ENCODE measurements at regions not wholly inside any gene's neighbourhood (a gene's known extent, or its start where the extent isn't known, plus 50 kb on each side); places are given as distances from the start of the nearest gene placed in this dataset.

DNA sequence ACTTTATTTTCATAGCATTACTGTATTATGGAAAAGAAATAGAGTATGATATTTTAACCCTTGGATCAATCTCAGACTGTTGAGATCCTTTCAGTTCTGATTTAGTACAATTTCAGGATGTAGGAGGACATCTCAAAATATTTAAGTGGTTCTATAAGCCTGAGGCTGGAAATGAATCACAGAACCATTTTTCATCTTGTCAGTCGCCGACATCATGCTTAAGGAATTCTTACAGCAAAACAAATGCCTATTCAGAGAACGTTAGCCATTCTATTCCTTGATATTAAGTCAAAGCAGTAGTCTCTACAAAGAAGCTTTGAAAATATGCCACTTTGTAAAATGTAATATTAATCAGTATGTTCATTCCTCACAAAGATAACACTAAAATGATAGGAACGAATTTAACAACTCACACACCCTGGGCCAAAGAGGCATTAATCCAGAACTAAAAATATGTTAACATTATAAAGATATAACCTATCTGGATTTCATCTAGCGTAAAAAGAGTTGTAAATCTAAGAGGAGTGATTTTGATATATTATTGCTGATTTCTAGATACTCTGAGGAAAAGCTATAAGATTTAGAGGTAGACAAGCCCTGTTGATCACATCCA, 152.0 kb downstream of the GASK1B start:
- Histone ChIP-seq H2AFZ (ENCODE audit: insufficient read depth, low read length, poor library complexity) (no peak overlapping the region), H4K8ac (ENCODE audit: low read depth, low read length) (no peak overlapping the region), H2AK5ac (ENCODE audit: low read length) (no peak overlapping the region), H2BK120ac (ENCODE audit: insufficient read depth, low read length, poor library complexity) (peak overlapping the region; percentile 72), H3K79me2 (ENCODE audit: control insufficient read depth, insufficient read depth, low read length, poor library complexity) (no peaks in the 10 kb centered on the region), H3K79me1 (ENCODE audit: low read length) (peaks cover 11% of the 10 kb centered on the region), H2BK12ac (ENCODE audit: low read length) (no peak overlapping the region), H3K9me3 (ENCODE audit: insufficient read depth, low read depth, low read length) (no peaks in the 10 kb centered on the region), H3K36me3 (ENCODE audit: control insufficient read depth in 1 of 2, insufficient read depth in 2 of 2, low read length in 2 of 2) (no peaks in the 10 kb centered on the region), H3K4me2 (ENCODE audit: low read length) (no peak overlapping the region), H2BK5ac (ENCODE audit: low read depth, low read length, poor library complexity) (no peak overlapping the region), H3K4me1 (ENCODE audit: control insufficient read depth in 1 of 2, insufficient read depth in 2 of 2, low read length in 2 of 2) (peaks cover 0 to under 1% of the 10 kb centered on the region in 2 experiments), H3K14ac (ENCODE audit: low read length) (no peak overlapping the region), H3K4ac (ENCODE audit: low read depth, low read length) (no peak overlapping the region), H3K9ac (ENCODE audit: low read length) (no peak overlapping the region), H3K27me3 (ENCODE audit: insufficient read depth, low read length) (no peaks in the 10 kb centered on the region), H3K18ac (ENCODE audit: low read length) (no peak overlapping the region), H3K23ac (ENCODE audit: low read length) (no peak overlapping the region), H4K91ac (ENCODE audit: low read depth, low read length) (no peak overlapping the region), H4K12ac (ENCODE audit: low read depth, low read length) (no peak overlapping the region), H3K27ac (ENCODE audit: low read depth, low read length) (peak overlapping the region; percentile 37), H3K4me3 (ENCODE audit: low read depth, low read length) (no peak overlapping the region)
- peak; percentile 41 to 70 for DNase-seq
- no CpG with 5 or more reads among the region's 5 CpGs for WGBS (ENCODE audit: extremely low coverage, insufficient coverage, insufficient read length)

DNA sequence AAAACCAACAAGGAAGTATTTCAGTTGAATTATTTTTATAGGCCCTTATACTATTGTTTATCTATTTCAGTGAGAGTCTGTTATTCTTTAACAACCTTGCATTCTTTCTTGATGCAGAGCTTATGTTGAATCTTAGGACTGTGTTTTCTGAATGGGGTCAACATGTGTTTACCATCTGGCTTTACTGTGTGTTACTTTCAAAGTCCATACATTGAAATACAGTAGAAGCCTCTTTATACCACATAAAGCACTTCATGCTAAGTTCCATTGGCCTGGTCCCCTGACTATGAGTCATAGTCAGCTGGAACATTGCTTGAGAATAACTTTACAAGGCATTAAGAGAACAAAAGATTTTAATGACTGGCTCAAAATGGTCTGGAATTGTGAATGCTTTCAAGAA, 152.6 kb downstream of the GASK1B start:
- no peak overlapping the region for H4K12ac ChIP-seq (ENCODE audit: low read depth, low read length)
- peak overlapping the region; percentile 66 for H3K27ac ChIP-seq (ENCODE audit: low read depth, low read length)
- peaks cover 0 to 4% of the 10 kb centered on the region in 2 experiments for H3K4me1 ChIP-seq (ENCODE audit: control insufficient read depth in 1 of 2, insufficient read depth in 2 of 2, low read length in 2 of 2)
- no peak overlapping the region for H3K4ac ChIP-seq (ENCODE audit: low read depth, low read length)
- no peak overlapping the region for H4K91ac ChIP-seq (ENCODE audit: low read depth, low read length)
- H3K4me2 ChIP-seq (ENCODE audit: low read length) = no peak overlapping the region
- no peak overlapping the region for H3K18ac ChIP-seq (ENCODE audit: low read length)
- no peak overlapping the region for H2BK5ac ChIP-seq (ENCODE audit: low read depth, low read length, poor library complexity)
- no peak overlapping the region for H2BK12ac ChIP-seq (ENCODE audit: low read length)
- H3K4me3 ChIP-seq (ENCODE audit: low read depth, low read length) = no peak overlapping the region
- H3K23ac ChIP-seq (ENCODE audit: low read length) = no peak overlapping the region
- H3K9ac ChIP-seq (ENCODE audit: low read length) = no peak overlapping the region
- H2BK120ac ChIP-seq (ENCODE audit: insufficient read depth, low read length, poor library complexity) = no peak overlapping the region
- H3K79me2 ChIP-seq (ENCODE audit: control insufficient read depth, insufficient read depth, low read length, poor library complexity) = no peaks in the 10 kb centered on the region
- peaks cover 11% of the 10 kb centered on the region for H3K79me1 ChIP-seq (ENCODE audit: low read length)
- H2AFZ ChIP-seq (ENCODE audit: insufficient read depth, low read length, poor library complexity) = no peak overlapping the region
- no peak overlapping the region for H2AK5ac ChIP-seq (ENCODE audit: low read length)
- H3K27me3 ChIP-seq (ENCODE audit: insufficient read depth, low read length) = no peaks in the 10 kb centered on the region
- no peaks in the 10 kb centered on the region for H3K9me3 ChIP-seq (ENCODE audit: insufficient read depth, low read depth, low read length)
- H3K14ac ChIP-seq (ENCODE audit: low read length) = no peak overlapping the region
- DNase-seq = peak in 1 of 2 donors; percentile 59
- H4K8ac ChIP-seq (ENCODE audit: low read depth, low read length) = no peak overlapping the region
- H3K36me3 ChIP-seq (ENCODE audit: control insufficient read depth in 1 of 2, insufficient read depth in 2 of 2, low read length in 2 of 2) = no peaks in the 10 kb centered on the region

DNA sequence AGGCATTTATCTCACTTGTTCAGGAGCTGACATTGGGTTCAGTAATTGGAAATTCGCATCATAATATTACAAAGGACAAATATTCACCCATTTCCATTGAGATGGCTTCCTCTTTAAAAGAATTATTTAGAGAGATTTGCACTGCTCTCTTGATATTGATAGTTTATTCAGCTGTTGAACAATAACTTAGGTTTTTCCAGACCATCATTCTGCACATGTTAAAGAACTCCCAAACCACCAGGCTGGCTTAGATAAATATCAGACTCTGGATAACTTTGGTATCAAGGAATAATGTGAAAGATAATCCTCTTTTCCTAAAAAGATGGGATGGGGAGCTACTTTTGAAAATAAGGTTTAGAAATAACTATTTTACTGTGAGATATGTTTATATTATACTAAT, 154.0 kb downstream of the GASK1B start:
- Histone ChIP-seq H4K91ac (ENCODE audit: low read depth, low read length) (no peak overlapping the region), H2BK12ac (ENCODE audit: low read length) (no peak overlapping the region), H3K79me2 (ENCODE audit: control insufficient read depth, insufficient read depth, low read length, poor library complexity) (no peaks in the 10 kb centered on the region), H3K9me3 (ENCODE audit: insufficient read depth, low read depth, low read length) (no peaks in the 10 kb centered on the region), H3K18ac (ENCODE audit: low read length) (no peak overlapping the region), H3K4ac (ENCODE audit: low read depth, low read length) (no peak overlapping the region), H3K4me3 (ENCODE audit: low read depth, low read length) (no peak overlapping the region), H2AFZ (ENCODE audit: insufficient read depth, low read length, poor library complexity) (no peak overlapping the region), H3K4me1 (ENCODE audit: control insufficient read depth in 1 of 2, insufficient read depth in 2 of 2, low read length in 2 of 2) (peaks cover 0 to 5% of the 10 kb centered on the region in 2 experiments), H3K36me3 (ENCODE audit: control insufficient read depth in 1 of 2, insufficient read depth in 2 of 2, low read length in 2 of 2) (no peaks in the 10 kb centered on the region), H3K9ac (ENCODE audit: low read length) (no peak overlapping the region), H3K79me1 (ENCODE audit: low read length) (peaks cover 11% of the 10 kb centered on the region), H3K14ac (ENCODE audit: low read length) (no peak overlapping the region), H2AK5ac (ENCODE audit: low read length) (no peak overlapping the region), H3K23ac (ENCODE audit: low read length) (no peak overlapping the region), H3K4me2 (ENCODE audit: low read length) (no peak overlapping the region), H2BK120ac (ENCODE audit: insufficient read depth, low read length, poor library complexity) (no peak overlapping the region), H3K27me3 (ENCODE audit: insufficient read depth, low read length) (no peaks in the 10 kb centered on the region), H3K27ac (ENCODE audit: low read depth, low read length) (peak overlapping the region; percentile 51), H4K12ac (ENCODE audit: low read depth, low read length) (no peak overlapping the region), H4K8ac (ENCODE audit: low read depth, low read length) (no peak overlapping the region), H2BK5ac (ENCODE audit: low read depth, low read length, poor library complexity) (no peak overlapping the region)
- no peak for DNase-seq
- WGBS (ENCODE audit: extremely low coverage, insufficient coverage, insufficient read length) = no CpG with 5 or more reads among the region's 1 CpG

DNA sequence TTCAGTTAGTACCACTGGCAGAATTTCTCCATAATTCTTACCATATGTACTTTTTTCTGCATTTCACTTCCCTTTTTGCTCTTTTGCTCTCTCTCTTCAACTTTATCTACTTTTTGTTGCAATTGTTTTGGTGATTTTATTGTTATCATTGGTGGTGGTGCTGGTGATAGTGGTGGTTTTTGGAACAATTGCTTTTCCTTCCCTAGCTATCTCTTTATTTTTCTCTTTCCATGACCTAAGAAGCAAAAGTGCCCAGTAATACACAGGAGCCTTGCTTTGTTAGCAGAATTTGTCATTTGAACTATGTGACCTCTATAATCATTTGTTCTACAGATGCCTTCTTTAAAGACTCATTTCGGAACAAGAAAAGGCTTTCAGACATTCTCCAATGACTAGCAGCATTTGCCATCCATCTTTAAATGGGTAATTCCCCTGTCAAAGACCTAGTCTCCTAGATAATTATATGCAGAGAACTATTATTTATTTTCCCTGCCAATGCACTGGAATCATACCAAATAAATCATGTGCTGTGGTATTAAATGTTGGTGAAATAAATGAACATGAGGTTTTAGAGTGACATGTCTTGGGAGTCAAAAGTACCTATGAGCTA, 154.5 kb downstream of the GASK1B start:
- Histone ChIP-seq H3K14ac (ENCODE audit: low read length) (no peak overlapping the region), H3K79me1 (ENCODE audit: low read length) (peaks cover 11% of the 10 kb centered on the region), H2AK5ac (ENCODE audit: low read length) (no peak overlapping the region), H3K9ac (ENCODE audit: low read length) (no peak overlapping the region), H3K36me3 (ENCODE audit: control insufficient read depth in 1 of 2, insufficient read depth in 2 of 2, low read length in 2 of 2) (no peaks in the 10 kb centered on the region), H4K8ac (ENCODE audit: low read depth, low read length) (no peak overlapping the region), H3K4me3 (ENCODE audit: low read depth, low read length) (no peak overlapping the region), H3K4me1 (ENCODE audit: control insufficient read depth in 1 of 2, insufficient read depth in 2 of 2, low read length in 2 of 2) (peaks cover 0 to 5% of the 10 kb centered on the region in 2 experiments), H3K9me3 (ENCODE audit: insufficient read depth, low read depth, low read length) (no peaks in the 10 kb centered on the region), H3K4ac (ENCODE audit: low read depth, low read length) (no peak overlapping the region), H2BK5ac (ENCODE audit: low read depth, low read length, poor library complexity) (no peak overlapping the region), H2BK120ac (ENCODE audit: insufficient read depth, low read length, poor library complexity) (no peak overlapping the region), H2AFZ (ENCODE audit: insufficient read depth, low read length, poor library complexity) (no peak overlapping the region), H3K4me2 (ENCODE audit: low read length) (no peak overlapping the region), H3K27ac (ENCODE audit: low read depth, low read length) (peak overlapping the region; percentile 69), H3K27me3 (ENCODE audit: insufficient read depth, low read length) (no peaks in the 10 kb centered on the region), H4K12ac (ENCODE audit: low read depth, low read length) (no peak overlapping the region), H3K79me2 (ENCODE audit: control insufficient read depth, insufficient read depth, low read length, poor library complexity) (no peaks in the 10 kb centered on the region), H2BK12ac (ENCODE audit: low read length) (no peak overlapping the region), H4K91ac (ENCODE audit: low read depth, low read length) (no peak overlapping the region), H3K23ac (ENCODE audit: low read length) (no peak overlapping the region), H3K18ac (ENCODE audit: low read length) (no peak overlapping the region)
- DNase-seq = no peak
- no CpG with 5 or more reads among the region's 1 CpG for WGBS (ENCODE audit: extremely low coverage, insufficient coverage, insufficient read length)

All from trophoblast cell (in vitro differentiated cells and primary cell).